ENCODE measurements at regions not wholly inside any gene's neighbourhood (a gene's known extent, or its start where the extent isn't known, plus 50 kb on each side); places are given as distances from the start of the nearest gene placed in this dataset.
"Not testable (repeated sequence)": the region's sequence is repeated elsewhere in the genome, so short reads cannot be mapped to it uniquely, and the experiment has no call there.

GRCh38 chr10:78207216-78207615 is 173.6 kb downstream of the RPS24 start:
- no peak for DNase-seq (ENCODE audit: low read depth in 4 of 4, low spot score in 2 of 4)

DNA sequence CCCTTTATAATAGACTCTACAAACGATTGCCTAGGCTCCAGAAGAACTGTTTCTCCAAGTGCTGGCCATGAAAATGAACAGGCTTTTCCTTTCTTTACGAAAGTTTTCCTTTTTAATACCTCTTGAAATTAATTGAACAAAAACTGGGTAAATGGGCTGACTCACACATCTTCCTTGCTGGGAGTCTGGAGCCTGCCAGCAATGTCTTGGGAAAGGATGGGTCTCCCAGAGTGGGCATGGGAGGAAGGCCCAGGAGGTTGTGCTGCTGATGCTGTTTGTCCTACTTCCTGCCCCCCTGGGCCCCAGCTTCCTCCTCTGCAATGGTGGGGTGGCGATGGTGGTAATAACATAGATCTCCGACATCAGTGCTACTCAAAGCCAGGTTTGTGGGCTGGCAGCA is 174.1 kb downstream of the RPS24 start:
- no peak for DNase-seq (ENCODE audit: low read depth in 4 of 4, low spot score in 2 of 4)

- DNase-seq (ENCODE audit: low read depth in 4 of 4, low spot score in 2 of 4), result no peak
Measured at GRCh38 chr10:78209970-78210369, 176.3 kb downstream of the RPS24 start.

DNA sequence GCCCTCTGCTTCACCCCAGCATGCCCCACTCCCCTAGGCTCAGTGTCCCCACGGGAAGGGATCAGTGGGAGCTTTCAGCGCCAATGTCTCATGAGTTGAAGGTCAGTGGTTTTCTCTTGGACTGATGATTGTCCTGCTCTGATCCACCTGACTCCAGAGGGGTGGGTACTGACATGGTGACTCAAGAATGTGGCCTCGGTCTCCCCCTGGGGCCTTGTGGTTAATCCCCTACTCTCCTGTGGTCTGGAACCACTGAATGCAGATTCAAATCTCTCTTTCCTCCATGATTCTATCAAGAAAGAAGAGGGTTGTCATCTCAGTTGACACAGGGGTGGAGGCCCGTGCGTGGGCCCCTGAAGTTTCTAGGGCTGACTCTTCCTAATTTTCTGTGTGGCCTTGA is 176.9 kb downstream of the RPS24 start:
- no peak for DNase-seq (ENCODE audit: low read depth in 4 of 4, low spot score in 2 of 4)

GRCh38 chr10:78210976-78211375 is 177.3 kb downstream of the RPS24 start:
- DNase-seq (ENCODE audit: low read depth in 4 of 4, low spot score in 2 of 4), result no peak

DNA sequence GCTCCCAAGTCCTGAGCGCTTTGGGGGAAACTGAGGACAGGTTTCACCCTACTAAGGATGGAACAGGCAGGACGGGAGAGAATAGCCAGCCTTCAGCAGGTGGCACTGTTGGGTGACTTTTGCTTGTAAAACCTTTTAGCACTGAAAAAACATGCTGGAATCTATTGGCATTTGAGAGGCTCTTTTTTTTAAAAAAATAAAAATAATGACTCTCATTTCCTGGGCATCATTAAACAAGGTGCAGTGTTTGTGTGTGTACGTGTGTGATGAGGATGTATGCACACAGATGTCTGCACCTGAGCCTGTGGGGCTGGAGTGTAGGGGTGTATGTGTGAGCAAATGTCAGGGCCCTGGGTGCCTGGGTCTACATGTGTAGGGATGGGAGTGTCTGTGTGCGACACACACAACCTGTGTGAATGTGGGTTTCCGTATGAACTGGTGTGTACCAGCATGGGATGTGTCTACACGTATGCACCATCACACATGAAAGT is 177.9 kb downstream of the RPS24 start:
- DNase-seq (ENCODE audit: low read depth in 4 of 4, low spot score in 2 of 4), result no peak

- DNase-seq (ENCODE audit: low read depth in 4 of 4, low spot score in 2 of 4), result no peak
Measured at GRCh38 chr10:78212060-78212785, 178.6 kb downstream of the RPS24 start.

DNA sequence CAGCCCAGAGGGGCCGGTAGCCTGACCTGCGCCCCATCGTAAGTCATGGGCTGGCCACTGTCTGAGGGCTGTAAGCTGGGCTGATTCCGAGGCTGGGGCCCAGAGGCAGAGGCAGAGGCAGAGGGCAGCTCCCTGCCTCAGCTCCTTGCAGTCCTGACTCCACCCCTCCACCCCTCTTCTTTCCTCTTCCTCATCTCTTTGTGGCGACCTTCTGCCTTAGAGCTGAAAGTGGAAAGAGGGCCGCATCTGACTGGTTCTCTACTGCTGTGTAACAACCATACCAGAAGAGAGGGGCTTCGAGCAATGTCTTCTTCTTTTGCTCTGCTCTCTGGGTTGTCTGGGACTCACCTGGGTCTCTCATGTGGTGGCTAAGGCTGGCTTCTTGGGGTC is 179.1 kb downstream of the RPS24 start:
- DNase-seq (ENCODE audit: low read depth in 4 of 4, low spot score in 2 of 4), result no peak

- no peak for DNase-seq (ENCODE audit: low read depth in 4 of 4, low spot score in 2 of 4)
Measured at GRCh38 chr10:78214955-78215354, 181.3 kb downstream of the RPS24 start.

- DNase-seq (ENCODE audit: low read depth in 4 of 4, low spot score in 2 of 4), result peak in 3 of 4 donors; percentile 41 to 63 (median 49)
Measured at GRCh38 chr10:78215645-78216044, 182.0 kb downstream of the RPS24 start.

DNA sequence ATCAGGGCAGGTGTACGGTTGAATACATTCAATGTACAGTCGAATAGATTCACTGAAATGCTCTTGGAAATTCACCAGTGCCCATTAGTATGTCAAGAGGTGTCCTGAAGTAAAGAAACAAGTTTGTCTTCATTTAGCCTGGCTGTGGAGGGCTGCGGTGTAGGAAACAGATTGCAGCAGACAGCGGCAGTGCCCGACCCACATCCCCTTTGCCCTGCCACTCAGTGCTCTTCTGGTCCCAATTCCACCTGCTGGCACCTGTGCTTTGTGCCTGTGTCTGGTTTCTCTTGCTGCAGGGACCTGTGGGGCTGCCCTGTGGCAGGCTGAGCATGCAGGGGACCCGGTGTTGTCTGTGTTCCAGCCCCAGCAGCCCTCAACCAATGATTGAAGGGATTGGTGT is 183.7 kb downstream of the RPS24 start:
- DNase-seq (ENCODE audit: low read depth in 4 of 4, low spot score in 2 of 4), result no peak

DNA sequence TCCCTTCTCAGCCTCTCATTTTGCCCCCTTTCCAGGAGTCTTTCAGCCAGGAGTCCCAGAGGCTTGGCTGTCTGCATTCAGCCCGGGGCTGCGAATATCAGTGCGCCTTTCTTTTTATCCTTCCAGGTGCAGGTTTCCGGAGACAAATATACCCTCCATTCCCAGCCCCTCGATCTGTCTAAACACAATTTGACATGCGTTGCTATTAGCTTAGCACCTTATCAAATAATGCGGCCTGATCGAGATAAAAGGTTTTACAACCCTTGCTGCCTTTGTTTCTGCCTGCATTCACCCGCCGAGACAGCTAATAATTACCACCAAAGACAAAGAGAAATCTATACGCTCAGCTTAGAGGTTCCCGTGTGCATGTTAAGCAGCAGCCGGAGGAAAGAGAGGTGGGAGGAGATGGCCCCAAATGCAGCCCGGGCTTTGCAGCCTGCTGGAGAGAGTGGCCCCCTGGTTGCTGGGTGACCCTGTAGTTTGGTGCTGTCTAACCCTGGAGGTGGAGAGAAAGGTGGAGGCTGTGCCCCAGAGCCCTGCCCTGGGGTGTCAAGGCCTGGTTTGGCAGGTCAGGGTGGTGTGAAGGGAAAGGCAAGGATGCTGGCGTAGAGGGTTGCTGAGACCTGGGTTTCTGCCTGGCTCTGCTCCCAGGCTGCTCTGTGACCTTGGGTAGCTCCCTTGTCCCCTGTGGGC is 185.3 kb downstream of the RPS24 start:
- DNase-seq (ENCODE audit: low read depth in 4 of 4, low spot score in 2 of 4), result no peak

GRCh38 chr10:78219568-78219967 is 185.9 kb downstream of the RPS24 start:
- DNase-seq (ENCODE audit: low read depth in 4 of 4, low spot score in 2 of 4), result not testable (repeated sequence)

GRCh38 chr10:78220781-78221180 is 187.1 kb downstream of the RPS24 start:
- DNase-seq (ENCODE audit: low read depth in 4 of 4, low spot score in 2 of 4), result no peak

- DNase-seq (ENCODE audit: low read depth in 4 of 4, low spot score in 2 of 4), result no peak
Measured at GRCh38 chr10:78222096-78222790, 188.6 kb downstream of the RPS24 start.

- DNase-seq (ENCODE audit: low read depth in 4 of 4, low spot score in 2 of 4), result no peak
Measured at GRCh38 chr10:78223088-78223487, 189.4 kb downstream of the RPS24 start.

DNA sequence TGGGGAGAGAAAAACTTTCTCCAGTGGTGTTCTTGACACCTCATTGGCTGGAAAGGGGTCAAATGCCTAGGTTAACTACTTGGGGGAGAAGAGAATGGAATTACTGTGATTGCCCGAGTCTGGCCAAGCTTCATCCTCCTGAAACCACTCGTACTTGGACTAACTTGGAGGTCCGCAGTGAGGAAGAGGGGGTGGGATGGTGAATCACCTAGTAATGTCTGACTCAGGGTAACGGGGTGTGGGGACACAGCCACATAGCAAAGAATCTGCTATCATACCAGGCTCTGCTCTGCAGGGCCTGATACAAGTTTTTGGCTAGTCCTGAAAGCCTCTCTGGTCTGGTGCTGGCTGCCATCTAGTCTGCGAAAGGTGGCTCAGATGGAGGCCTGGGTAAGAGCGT is 190.9 kb downstream of the RPS24 start:
- DNase-seq (ENCODE audit: low read depth in 4 of 4, low spot score in 2 of 4), result no peak

DNA sequence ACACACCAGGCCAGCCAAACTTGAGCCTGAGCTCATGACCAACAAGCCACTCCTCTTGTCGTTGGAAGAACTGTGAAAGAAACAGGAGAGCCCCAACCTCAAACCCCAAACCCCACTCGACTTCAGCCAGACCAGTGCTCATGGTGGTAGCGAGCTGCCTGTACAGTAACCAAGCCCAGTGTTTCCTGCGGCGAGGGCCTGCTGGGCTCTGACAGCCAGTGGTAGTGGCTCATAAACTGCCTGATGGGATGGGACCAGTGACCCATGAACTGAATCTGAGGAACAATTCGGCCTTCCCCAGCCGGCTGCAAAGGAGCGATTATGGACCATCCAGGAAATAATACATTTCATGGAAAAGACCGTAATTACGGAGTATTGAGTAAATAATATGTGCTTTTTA is 191.9 kb downstream of the RPS24 start:
- peak in 1 of 4 donors; percentile 61 for DNase-seq (ENCODE audit: low read depth in 4 of 4, low spot score in 2 of 4)

DNA sequence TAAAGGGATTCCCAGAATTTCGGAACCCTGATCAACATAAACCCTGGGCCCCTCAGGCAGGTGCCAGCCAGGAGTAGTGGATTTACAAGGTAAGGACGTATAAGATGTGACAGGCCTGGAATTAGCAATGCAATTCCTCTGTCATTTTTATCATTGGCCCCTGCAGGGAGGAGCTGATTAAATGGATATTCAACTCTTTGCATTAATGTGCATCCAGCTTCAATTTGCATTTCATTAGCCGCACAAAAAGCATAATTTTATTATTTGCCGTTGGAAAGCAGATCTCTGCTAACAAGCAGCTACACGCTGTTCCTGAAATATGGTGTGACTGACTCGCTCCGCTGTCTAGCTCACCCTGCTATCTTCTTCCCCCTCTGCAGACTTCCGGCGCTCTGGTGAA is 195.8 kb downstream of the RPS24 start:
- DNase-seq (ENCODE audit: low read depth in 4 of 4, low spot score in 2 of 4), result no peak

DNA sequence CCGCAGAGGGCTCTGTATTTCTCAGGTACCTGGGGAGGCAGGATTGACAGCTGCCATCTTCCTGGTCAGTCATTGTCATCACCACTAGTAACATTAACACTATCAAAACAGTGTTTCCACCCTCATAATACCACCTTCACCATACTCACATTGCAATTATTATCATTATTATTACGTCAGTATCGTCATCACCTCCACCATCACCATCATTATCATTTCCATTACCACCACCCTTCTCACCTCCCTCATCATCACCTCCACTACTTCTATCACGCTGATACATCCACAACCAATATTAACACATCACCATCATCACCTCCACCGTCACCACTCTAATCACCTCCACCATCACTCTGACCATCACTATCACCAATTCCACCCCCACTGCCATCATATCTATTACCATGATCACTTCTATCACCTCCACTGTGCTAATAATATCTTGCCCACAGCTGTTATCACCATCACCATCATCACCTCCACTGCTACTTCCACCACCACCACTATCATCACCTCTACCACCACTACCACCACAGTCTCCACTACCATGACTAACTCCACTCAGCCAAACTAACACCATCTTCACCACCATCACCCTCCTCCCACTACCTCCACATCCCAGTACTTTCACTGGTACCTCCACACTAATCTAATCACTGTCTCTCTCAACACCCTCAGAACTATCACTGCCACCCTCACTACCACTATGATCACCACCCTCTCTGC is 196.4 kb downstream of the RPS24 start:
- no peak for DNase-seq (ENCODE audit: low read depth in 4 of 4, low spot score in 2 of 4)

- DNase-seq (ENCODE audit: low read depth in 4 of 4, low spot score in 2 of 4), result no peak
Measured at GRCh38 chr10:78231327-78231726, 197.7 kb downstream of the RPS24 start.
